SU-DHL-6 (cell line): ENCODE measurements at regions not wholly inside any gene's neighbourhood (a gene's known extent, or its start where the extent isn't known, plus 50 kb on each side); places are given as distances from the start of the nearest gene placed in this dataset.

Experiments used
- EZH2phosphoT487 ChIP-seq: fragments of 200-600 bp; sonication (generic), shearing (Covaris generic); conservative IDR thresholded peaks from 2 replicates; pipeline ENCODE4 v1.6.1; 2018; ENCODE audit warnings: mild to moderate bottlenecking, antibody characterized with exemption, low read length, moderate library complexity, mixed read lengths
- TF ChIP-seq, protein P1 (sequence below): fragments of 200-600 bp; sonication (generic); IDR thresholded peaks from one replicate; pipeline ENCODE4 v1.5.1; 2017; ENCODE audit warnings: antibody characterized with exemption, mild to moderate bottlenecking, low read length, moderate library complexity; ENCODE audit not compliant: insufficient read depth, poor library complexity, severe bottlenecking

DNA sequence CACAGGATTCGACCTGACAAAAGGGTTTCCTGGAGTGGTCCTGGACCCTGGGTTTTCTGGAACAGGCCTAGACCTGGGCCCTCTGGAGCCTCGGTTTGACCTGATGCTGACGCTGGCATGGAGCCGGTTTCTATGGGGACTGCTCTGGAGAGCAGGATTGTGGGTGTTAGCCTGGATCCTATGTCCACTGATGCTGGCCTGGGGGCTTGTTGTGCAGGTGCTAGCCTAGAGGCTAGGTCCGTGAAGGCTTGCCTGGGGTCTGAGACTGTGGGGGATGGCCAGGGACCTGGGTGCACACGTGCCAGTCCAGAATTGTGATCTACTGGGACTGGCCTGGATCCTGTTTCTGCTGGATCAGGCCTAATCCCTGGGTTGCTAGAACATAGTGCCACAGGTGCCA lies 173.1 kb downstream of the TMEM47 start:
- TF ChIP-seq, protein P1, sequence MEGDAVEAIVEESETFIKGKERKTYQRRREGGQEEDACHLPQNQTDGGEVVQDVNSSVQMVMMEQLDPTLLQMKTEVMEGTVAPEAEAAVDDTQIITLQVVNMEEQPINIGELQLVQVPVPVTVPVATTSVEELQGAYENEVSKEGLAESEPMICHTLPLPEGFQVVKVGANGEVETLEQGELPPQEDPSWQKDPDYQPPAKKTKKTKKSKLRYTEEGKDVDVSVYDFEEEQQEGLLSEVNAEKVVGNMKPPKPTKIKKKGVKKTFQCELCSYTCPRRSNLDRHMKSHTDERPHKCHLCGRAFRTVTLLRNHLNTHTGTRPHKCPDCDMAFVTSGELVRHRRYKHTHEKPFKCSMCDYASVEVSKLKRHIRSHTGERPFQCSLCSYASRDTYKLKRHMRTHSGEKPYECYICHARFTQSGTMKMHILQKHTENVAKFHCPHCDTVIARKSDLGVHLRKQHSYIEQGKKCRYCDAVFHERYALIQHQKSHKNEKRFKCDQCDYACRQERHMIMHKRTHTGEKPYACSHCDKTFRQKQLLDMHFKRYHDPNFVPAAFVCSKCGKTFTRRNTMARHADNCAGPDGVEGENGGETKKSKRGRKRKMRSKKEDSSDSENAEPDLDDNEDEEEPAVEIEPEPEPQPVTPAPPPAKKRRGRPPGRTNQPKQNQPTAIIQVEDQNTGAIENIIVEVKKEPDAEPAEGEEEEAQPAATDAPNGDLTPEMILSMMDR: no peak
- no peak for TF ChIP-seq EZH2phosphoT487
